GM12865 (cell line): ENCODE measurements at regions not wholly inside any gene's neighbourhood (a gene's known extent, or its start where the extent isn't known, plus 50 kb on each side); places are given as distances from the start of the nearest gene placed in this dataset.

ENCODE experiments used
- DNase-seq: peaks from one replicate; pipeline ENCODE4 v3.0.0; 2010; ENCODE audit warnings: low read depth
- H3K4me3 ChIP-seq: 2 replicates; pipeline ENCODE4 v1.5.1; 2011; ENCODE audit warnings: mild to moderate bottlenecking, low read depth, low read length, control low read depth
- TF ChIP-seq, protein P1 (sequence below): IDR thresholded peaks from 2 replicates; pipeline ENCODE4 v1.5.1; 2011; ENCODE audit warnings: low read length, control low read depth, low read depth, inconsistent platforms; ENCODE audit not compliant: insufficient read depth; ENCODE audit errors: missing control alignments

- TF ChIP-seq, protein P1, sequence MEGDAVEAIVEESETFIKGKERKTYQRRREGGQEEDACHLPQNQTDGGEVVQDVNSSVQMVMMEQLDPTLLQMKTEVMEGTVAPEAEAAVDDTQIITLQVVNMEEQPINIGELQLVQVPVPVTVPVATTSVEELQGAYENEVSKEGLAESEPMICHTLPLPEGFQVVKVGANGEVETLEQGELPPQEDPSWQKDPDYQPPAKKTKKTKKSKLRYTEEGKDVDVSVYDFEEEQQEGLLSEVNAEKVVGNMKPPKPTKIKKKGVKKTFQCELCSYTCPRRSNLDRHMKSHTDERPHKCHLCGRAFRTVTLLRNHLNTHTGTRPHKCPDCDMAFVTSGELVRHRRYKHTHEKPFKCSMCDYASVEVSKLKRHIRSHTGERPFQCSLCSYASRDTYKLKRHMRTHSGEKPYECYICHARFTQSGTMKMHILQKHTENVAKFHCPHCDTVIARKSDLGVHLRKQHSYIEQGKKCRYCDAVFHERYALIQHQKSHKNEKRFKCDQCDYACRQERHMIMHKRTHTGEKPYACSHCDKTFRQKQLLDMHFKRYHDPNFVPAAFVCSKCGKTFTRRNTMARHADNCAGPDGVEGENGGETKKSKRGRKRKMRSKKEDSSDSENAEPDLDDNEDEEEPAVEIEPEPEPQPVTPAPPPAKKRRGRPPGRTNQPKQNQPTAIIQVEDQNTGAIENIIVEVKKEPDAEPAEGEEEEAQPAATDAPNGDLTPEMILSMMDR: no peak
- no peak overlapping the region for H3K4me3 ChIP-seq
- DNase-seq: no peak
Measured at GRCh38 chr7:26467104-26467503, 175.4 kb downstream of the SNX10 start.

- no peak overlapping the region for H3K4me3 ChIP-seq
- no peak for DNase-seq
- TF ChIP-seq, protein P1: no peak
Measured at GRCh38 chr7:26467541-26467940, 175.9 kb downstream of the SNX10 start.

DNA sequence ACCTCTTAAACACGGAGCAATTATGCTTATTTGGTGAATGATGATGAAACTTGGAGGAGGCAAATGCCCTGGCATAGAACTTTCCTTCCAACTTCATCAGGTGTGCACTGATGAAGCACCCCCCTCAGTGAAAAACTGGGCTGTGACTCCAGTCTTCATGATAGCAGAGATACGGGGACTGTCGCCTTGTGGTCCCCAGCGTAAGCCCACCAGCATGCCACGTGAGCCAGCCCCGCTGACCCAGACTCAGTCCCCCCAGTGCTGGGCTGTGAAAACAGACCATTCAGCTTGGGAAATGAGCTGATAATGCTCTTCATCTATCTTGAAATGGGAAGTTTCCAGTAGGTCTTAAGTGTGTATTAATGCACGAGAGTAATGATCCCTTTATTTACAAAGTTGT, 177.0 kb downstream of the SNX10 start:
- no peak for DNase-seq
- H3K4me3 ChIP-seq: no peak overlapping the region
- TF ChIP-seq, protein P1: no peak

GRCh38 chr7:26469188-26469587, 177.5 kb downstream of the SNX10 start:
- no peak overlapping the region for H3K4me3 ChIP-seq
- no peak for DNase-seq
- TF ChIP-seq, protein P1: no peak

DNA sequence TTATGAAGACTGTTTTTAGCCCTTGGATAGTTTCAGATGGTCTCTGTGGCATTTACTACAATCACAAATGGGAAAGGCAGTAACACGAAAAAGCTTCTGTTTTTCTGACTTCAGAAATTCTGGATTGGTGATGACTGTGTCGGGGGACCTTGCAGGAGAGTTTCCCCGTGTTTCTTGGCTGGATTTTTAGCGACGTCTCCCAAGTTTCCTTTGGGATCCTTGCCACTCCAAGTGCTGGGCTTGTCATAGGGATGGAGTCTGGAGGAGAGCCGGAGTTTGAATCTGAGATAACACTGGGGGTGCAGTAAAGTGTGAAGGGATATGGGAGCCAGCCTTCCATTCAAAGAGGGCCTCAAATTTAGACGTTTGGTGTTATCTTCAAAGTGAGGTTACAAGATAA, 179.0 kb downstream of the SNX10 start:
- no peak for DNase-seq
- H3K4me3 ChIP-seq: no peak overlapping the region
- TF ChIP-seq, protein P1: no peak

DNA sequence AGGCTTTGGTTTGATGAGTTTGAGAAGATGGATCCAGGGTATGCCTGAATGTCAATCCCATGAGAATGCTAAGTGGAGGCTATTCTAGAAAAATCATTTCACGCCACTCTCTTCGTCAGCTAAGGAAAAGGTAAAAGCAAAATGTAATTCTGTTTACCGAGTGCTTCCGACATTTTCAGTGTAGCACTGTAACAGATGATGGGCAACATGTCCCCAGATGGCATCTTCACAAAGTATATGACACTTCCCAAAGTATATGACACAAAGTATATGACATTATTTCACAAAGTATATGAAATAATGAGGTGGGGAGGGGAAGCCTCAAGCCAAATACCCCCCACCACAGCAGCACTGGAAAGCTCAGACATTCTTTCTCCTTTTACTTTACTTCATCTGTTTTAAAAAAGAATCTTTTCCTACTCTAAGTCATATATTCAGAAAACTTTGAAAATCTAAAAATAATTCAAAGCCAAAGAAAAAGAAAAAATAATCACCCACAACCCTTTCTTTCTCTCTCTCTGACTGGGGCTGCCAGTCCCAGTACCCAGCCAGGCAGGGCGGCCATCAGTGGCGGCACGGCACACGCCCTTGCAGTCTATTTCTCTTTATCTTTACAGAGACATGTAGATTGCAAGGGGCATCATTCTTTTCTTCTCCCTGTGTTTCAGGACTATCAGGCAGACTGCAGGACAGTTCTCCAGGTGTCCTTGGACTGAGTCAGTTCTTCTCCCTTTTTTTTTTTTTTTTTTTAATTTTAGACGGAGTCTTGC, 179.8 kb downstream of the SNX10 start:
- H3K4me3 ChIP-seq: no peak overlapping the region
- no peak for DNase-seq
- TF ChIP-seq, protein P1: no peak

- DNase-seq: no peak
- H3K4me3 ChIP-seq: no peak overlapping the region
- TF ChIP-seq, protein P1: no peak
Measured at GRCh38 chr7:26472971-26473370, 181.3 kb downstream of the SNX10 start.
